HG03575 (cell line): ENCODE measurements at regions not wholly inside any gene's neighbourhood (a gene's known extent, or its start where the extent isn't known, plus 50 kb on each side); places are given as distances from the start of the nearest gene placed in this dataset.

Source experiments
- ATAC-seq: cut with Tn5 transposase; IDR thresholded peaks from one replicate; pipeline ENCODE4 v1.9.1; 2021; ENCODE audit not compliant: unreplicated experiment, insufficient number of reproducible peaks, low FRiP score; ENCODE audit errors: extremely low read depth

DNA sequence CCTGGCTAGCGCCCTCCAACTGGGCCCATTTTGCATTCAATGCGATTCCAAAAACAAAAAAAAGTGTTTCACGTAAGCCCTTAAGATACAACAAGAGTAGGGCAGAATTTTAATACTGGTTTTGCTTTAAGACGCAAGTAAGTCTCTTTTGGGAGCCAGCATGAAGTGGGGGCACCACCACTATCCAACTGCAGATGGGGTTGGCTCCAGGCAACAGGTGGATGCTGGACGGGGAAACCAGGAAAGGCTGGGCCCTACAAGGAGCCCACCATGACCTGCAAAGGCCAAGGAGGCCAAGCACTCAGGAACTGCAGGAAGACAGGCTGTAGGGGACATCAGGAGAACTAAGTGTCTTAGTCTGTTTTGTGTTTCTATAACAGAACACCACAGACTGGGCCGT lies 86.5 kb upstream of the INSIG1 start:
- ATAC-seq, result no peak

DNA sequence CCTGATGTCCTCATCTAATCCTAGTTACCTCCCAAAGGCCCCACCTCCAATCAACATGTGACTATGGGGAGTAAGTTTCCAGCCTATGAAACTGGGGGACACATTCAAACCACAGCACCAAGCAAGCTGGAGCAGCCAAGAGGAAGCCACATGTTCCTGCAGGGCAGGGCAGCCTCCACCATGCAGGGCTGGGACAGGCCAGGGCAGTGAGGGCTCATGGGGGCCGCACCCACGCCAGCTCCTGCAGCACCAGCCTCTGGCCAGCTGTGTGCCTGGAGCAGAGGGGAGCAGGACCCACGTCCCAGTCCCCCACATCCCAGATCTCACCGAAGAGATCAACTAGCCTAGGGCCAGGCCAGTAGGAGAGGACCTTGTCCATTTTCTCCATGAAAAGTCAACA lies 85.9 kb upstream of the INSIG1 start:
- ATAC-seq, result no peak

DNA sequence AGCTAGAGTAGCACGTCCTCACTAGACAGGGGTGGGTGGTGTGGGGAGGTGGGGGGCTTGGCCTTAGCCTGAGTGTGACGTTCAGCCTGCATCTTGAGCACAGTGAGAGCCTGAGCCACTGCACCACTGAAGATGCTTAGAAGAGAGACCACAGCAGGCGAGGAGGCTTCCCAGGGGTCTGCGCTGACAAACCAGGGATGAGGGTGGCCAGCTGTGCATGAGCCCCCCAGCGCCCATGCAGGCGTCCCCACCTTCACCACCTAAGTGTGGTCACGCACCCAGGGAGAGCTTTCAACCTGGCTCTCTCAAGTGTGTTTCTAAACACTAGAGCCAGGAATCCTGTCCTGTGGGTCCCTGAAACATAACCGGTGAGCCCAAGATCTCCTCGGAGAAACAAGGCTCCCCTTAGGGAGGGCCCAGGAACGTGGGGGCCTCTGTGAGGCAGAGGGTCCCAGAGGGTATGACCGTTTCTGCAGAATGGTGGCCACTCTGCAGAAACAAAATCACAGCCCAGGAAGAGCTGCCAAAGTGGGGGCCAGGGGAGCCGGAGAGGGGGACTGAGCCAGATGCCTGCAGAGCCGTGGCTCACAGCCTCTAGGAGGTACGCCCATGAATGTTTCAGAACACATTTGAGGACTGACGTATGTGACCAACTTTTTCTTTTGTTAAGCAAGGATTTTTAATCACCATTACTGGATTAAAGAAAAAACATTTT lies 85.2 kb upstream of the INSIG1 start:
- ATAC-seq, result no peak

DNA sequence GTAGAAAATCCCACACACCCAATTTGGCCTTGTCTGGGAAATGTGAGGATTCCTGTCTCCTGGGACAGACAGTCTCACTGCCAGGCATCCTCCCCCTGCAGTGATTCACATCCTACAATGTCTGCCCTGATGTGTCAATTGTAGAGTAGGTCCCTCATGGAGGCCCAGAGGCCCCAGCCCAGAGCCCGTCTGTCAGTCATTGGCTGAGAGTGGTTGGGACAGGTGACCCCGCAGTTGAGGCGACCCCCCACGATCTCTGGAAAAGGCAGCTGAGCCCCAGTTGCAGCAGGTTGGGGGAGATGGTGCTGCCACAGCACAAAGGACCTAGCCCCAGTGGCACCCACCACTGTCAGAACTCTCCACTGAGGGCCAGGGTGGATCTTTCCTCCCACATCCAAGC lies 84.3 kb upstream of the INSIG1 start:
- no peak for ATAC-seq

DNA sequence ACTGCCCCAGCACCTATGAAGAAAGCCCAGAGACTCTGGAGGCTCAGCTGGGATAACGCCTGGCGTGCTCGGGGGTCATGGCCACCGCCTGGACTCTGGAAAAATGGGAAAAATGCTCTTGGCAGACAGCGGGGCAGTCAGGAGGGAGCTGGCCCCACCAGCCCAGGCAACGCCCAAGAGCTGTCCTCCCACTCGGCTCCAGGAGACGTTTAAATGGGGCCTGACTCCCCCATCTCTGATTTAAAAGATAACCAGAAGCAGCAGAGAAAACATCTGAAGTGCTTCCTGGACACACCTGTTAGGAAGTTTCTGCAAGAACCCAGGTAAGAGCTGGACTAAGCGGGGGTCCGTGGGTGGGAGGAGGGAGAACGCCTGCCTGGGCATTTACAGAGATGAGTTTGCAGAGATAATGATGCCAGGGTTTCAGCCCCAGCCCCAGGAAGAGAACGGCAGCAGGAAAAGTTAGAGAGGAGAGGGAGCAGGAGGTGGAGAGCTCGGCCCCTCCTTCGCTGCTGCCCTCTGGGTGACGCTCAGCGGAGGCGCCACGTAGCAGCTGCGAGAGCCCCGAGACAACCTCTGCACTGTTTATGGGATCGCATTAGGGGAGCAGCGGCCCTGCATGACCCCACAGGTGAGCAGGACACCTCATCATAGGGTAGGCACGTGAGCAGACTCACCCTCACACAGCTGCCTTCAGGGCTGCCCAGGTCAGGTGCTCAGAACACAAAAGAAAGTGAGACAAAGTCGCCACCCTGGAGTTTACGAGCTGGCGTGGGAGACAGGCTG lies 83.5 kb upstream of the INSIG1 start:
- ATAC-seq, result no peak

DNA sequence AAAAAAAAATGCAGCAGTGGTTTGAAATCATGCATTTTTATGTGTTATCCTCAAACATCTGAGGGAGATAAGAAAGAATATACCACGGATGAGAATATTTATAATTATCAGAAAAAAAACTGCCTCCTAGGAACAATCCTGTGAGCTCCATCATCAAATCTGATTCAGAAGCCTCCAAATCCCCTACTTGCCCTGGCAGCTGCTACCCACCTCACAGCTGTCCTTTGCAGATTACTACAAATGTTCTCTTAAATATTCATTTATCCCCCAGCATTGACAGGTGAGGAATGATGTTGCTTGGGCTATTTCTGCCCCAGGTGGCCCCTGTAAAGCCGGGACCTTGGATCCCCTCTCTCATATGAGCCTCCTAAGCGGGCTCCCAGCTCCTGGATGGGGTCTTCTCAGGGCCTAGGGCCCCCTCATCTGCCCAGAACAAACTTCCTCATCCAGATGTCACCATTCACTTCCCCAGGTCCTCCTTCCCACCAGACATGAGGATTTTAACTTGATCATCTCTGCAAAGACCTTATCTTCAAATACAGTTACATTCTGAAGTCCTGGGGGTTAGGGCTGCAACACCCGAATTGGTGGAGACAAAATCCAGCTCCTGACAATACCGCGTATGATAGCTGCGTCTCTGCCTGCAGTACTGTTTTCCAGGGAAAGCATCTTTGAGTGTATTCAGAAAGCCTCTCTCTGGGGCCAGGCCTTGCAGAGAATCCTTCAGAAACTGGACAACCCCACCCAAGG lies 81.9 kb upstream of the INSIG1 start:
- ATAC-seq, result no peak

DNA sequence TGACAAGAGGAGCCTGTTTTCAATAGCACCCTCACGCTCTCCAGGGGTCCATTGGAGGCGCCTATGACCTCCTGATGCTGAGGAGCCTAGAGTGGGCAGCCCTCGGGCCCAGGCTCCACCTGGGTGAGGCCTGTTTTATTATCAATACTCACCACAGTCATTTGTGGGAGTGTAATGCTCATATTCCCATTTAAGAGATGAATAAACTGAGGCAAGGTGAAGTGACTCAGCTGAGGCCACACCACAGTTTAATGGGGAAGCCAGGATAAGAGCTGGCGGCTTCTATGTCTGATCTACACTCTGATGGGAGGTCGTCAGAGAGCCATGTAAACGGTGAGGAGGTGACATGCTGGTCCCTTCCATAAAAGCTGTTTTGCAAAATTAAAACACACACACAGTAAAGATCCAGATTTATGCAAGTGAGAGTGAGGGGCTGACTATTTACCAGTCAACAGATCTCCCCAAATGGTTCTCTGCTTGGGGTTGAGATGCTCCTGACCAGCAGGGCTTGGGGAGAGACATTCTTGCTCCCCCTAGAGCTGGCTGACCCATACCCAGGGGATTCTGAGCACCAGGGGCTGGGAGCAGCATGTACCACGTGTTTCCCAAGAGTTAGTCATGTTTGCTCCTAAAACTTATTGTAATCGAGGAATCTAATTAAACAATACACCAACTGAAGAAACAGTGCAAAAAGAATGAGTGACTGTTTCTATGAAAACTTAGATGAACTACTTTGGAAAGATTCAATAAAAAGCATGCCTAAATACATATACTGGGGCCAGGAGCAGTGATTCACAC lies 81.0 kb upstream of the INSIG1 start:
- no peak for ATAC-seq

DNA sequence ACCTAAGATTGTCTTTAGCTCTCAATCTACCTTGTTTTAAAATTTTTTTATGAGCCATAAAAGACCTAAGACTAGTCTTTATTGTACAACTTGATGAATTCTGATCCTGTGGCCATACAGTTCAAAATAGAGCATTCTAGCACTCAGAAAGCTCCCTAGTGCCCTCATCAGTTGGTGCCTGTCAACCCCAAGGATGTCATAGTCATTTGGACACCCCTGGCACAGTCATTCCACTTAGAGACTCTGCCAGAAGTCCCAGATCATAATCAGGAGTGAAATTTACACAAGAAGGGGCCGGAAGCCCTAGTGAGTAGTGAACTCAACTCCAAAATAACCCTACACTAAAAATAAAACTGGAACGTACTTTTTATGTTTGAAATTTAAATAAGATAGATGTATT lies 80.0 kb upstream of the INSIG1 start:
- ATAC-seq, result no peak

DNA sequence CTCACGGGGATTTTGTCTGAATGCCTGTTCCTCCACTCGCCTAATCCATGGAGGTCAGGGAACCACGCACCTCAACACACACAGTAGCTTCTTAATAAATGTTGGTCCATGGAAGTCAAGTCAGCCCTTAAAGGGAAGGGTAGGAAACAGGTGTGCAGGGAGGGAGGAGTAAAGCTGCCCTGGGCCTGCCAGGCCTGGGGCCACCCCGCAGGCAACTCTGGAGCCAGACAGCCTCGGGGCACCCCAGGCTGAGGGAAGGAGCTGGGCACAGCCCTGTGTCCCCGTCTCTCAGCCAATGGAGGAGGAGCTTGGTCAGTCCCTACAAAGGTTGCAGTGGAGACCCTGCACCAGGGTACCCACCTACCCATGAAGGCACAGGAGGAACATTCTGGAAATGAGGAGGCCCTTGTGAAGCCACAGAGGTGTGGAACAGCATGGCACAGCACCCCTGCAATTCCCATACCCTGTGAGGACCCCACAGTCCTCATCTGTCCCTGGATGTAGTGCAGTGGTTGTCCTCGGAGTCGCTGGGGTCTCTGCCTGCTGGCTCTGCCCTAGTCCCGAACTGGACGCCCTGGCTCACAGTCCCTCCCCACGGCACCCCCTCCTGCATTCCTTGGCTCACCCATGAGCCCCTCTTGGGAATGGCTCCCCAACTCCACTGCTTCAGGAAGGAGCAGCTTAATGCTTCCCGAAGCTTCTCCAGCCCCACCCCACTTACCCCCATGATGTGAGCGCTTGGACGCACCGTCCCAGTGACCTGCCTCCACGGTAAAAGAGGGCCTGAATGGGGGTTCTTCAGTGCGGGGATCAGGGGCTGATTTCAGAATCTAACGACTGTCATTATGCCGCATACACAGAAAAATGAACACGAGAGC lies 79.2 kb upstream of the INSIG1 start:
- ATAC-seq, result no peak

DNA sequence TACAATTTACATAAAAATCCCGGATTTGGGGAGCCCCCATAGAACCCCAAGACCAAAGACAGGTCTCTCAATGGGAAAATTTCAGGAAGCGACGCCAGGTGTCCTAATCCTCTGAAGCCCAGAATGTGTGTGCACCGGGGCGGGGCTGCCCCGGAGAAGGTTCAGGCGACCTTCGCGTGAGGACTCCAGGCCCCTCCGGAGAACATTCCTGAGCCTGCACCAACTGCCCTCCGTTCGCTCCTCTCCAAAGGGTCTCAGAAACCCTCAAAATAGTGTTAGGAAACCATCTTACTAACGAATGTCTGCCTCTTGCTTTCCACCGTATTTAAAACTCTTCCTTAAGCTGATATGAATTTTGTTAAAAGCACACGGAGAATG lies 78.5 kb upstream of the INSIG1 start:
- ATAC-seq, result no peak

DNA sequence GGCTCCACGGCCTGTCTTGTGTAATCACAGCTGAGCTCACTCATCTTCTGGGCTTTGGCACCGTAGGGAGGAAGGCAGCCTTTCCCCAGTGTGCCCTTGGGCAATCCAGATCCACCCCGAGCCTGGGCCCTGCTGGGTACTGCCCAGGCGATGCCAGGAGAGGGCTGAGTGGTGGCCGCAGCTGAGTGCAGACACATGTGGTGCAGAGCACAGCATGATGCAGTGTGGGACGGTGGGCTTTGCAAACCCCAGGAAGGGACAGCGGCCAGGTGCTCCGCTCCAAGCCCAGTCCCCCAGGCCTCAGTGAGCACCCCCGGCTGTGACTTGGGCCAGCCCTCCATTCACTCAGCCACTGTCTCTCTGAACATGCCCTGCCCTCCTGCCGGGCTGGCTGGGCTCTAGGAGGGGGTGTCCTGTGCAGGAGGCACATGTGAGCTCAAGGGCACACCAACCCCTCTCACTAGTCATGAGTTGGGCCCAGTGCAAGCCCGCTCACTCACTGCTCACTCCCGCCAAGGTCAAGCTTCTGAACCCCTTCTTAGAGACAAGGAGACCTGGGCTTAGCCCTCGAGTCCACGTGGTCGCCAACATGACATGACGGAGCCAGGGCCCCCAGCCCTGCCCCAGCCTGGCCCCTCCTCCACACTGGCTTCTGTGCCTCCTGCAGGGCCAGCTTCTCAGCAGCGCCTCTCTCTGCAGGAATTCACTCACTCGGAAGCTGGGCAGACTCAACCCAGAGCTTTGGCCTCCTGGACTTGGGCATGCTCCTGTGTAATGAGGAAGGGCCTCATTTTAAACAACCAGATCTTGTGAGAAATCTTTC lies 77.5 kb upstream of the INSIG1 start:
- no peak for ATAC-seq

DNA sequence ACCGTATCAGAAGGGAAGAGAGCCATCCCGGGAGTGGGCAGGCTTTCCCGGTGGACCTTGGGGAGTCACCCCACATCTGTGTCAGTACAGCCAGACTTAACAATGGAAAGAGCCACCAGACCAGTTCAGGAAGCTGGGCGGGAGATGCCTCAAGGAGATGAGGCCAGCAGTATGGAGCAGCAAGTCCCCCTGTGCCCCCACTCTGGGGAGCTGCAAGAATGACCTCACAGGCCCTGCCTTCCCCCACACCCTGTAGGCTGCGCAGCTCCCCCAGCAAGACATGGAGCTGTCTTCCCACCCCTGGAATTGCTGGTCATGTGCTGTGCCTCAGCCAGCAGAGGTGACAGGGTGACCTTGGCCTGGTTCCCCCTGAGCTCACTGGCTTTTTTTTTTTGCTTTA lies 76.8 kb upstream of the INSIG1 start:
- no peak for ATAC-seq

DNA sequence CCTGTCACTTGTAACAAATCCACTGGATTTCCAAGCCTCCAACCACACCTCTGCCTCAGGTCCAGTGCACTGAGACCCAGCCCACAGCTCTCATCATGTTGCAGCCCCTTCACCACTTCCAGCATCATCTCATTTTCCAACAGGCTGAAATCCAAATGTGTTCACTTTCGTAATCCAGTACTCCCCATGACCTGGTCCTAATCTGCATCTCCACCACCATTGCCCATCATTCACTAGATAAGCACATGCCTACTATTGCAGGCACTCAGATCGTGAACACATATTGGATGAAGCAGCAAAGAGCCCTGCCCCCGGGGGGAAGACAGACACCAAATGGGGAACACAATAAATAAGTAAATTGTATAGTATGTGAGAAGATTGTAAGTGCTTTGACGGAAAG lies 76.1 kb upstream of the INSIG1 start:
- no peak for ATAC-seq

DNA sequence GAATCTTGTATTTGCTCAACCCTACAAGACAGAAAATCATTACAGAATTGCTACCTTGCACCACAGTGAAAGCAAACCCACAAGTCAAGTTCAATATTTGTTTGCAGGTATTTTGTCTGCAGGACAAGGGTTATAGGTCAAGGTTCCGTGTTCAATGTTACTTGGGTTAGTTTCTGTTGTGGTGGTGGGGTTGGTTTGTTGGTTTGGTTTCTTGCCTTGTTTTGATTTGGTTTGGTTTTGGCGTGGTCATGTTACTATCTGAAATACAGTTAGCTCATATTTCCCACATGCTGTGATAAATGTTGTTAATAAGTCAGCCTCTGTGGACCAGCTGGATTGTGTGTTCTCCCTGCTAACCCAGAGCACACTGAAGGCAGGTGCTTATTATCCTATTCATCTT lies 75.6 kb upstream of the INSIG1 start:
- no peak for ATAC-seq

DNA sequence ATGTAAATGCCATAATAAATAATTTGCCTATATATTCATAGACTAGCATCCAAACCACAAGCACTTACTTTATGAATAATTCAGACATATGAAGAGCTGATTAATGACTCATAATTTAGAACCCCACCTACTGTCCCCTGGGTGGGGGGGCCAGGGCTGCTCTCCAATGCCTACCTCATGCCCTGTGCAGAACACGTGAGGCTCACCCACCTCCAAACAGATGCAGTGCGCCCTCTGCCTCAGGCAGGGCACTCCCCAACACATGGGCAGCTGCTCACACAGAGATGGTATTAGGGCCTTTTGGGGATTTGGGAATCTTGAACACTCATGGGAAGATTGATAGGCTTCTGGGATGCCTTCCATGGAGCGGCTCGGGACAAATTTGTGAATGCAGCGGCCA lies 75.1 kb upstream of the INSIG1 start:
- ATAC-seq, result no peak

DNA sequence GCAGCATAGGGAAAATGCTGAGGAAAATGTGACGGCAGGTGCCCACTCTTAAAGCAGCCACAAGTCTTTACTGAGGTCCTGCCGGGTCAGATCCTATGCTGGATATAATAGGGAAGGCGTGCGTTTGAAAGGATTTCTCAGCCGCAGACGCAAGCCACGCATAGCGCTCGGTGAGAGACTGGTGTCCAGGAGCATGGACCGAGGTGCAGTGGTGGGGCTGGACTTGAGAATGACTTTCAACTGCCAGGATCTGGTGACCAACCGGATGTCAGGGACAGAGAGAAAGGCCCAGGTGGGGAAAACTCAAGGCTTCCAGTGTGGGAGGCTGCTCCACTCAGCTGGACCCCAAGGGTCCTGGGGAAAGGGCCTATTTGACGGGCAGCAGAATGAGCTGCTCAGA lies 74.7 kb upstream of the INSIG1 start:
- no peak for ATAC-seq

DNA sequence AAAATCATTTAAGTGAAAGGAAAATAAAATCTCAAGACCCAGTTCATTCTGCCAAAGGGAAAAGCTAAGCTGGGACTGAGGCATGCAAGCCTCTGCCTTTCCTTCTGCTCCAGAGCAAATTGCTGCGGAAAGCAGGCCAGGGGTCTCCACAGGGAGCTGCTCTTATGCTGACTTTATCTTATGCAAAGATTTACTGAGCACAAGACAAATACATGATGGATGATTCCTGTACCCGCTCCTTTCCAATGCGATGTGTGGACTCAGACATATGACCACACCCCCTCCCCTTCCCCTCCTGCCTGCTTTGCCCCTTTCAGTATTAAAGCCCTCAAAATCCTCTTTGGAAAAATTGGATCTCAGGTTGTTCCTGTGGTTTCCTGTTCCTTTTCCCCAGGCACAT lies 74.2 kb upstream of the INSIG1 start:
- ATAC-seq, result no peak
